ENCODE measurements at regions not wholly inside any gene's neighbourhood (a gene's known extent, or its start where the extent isn't known, plus 50 kb on each side); places are given as distances from the start of the nearest gene placed in this dataset.

GRCh38 chr2:116706396-116706795 is 1108.1 kb upstream of the DDX18 start:
- TF ChIP-seq CTCF (IDR thresholded peaks at IDR 0.05) (no peak), POLR2A (IDR thresholded peaks at IDR 0.05) (no peak), POLR2AphosphoS5 (IDR thresholded peaks at IDR 0.05) (no peak)
- intact Hi-C loops (cut with DNase I; ENCODE audit: low total_unique reads): no loop called here

GRCh38 chr2:116716038-116716437 is 1098.5 kb upstream of the DDX18 start:
- Histone ChIP-seq H3K27me3 (no peaks in the 10 kb centered on the region), H3K27ac (no peak overlapping the region), H3K4me1 (no peaks in the 10 kb centered on the region), H3K9me3 (no peaks in the 10 kb centered on the region), H3K36me3 (no peaks in the 10 kb centered on the region), H3K4me3 (no peak overlapping the region)
- intact Hi-C loops (cut with DNase I; ENCODE audit: low total_unique reads): no loop called here
- no peak for TF ChIP-seq POLR2AphosphoS5 (IDR thresholded peaks at IDR 0.05)
- no peak for TF ChIP-seq POLR2A (IDR thresholded peaks at IDR 0.05)
- TF ChIP-seq CTCF (IDR thresholded peaks at IDR 0.05): no peak
- no peak for DNase-seq (ENCODE audit: low spot score in 2 of 2)

More at GRCh38 chr2:116706396-116706795, 1108.1 kb upstream of the DDX18 start:
- no peaks in the 10 kb centered on the region for H3K27me3 ChIP-seq
- no peaks in the 10 kb centered on the region for H3K36me3 ChIP-seq
- no peak for DNase-seq (ENCODE audit: low spot score in 2 of 2)
- H3K9me3 ChIP-seq: no peaks in the 10 kb centered on the region
- no peaks in the 10 kb centered on the region for H3K4me1 ChIP-seq
- no peak overlapping the region for H3K27ac ChIP-seq
- H3K4me3 ChIP-seq: no peak overlapping the region

- H3K4me3 ChIP-seq: no peak overlapping the region
- DNase-seq (ENCODE audit: low spot score in 2 of 2): no peak
- TF ChIP-seq POLR2AphosphoS5 (IDR thresholded peaks at IDR 0.05) (no peak), POLR2A (IDR thresholded peaks at IDR 0.05) (no peak), CTCF (IDR thresholded peaks at IDR 0.05) (no peak)
- intact Hi-C loops (cut with DNase I; ENCODE audit: low total_unique reads): no loop called here
- no peaks in the 10 kb centered on the region for H3K36me3 ChIP-seq
- H3K27ac ChIP-seq: no peak overlapping the region
- no peaks in the 10 kb centered on the region for H3K9me3 ChIP-seq
- H3K27me3 ChIP-seq: no peaks in the 10 kb centered on the region
- H3K4me1 ChIP-seq: no peaks in the 10 kb centered on the region
Observed at GRCh38 chr2:116716444-116716843, 1098.0 kb upstream of the DDX18 start.

GRCh38 chr2:116717832-116718231 is 1096.7 kb upstream of the DDX18 start:
- no peak for TF ChIP-seq POLR2A (IDR thresholded peaks at IDR 0.05)
- no peak for TF ChIP-seq CTCF (IDR thresholded peaks at IDR 0.05)
- no peak for TF ChIP-seq POLR2AphosphoS5 (IDR thresholded peaks at IDR 0.05)
- Histone ChIP-seq H3K9me3 (no peaks in the 10 kb centered on the region), H3K36me3 (no peaks in the 10 kb centered on the region), H3K27ac (no peak overlapping the region), H3K27me3 (no peaks in the 10 kb centered on the region), H3K4me1 (no peaks in the 10 kb centered on the region), H3K4me3 (no peak overlapping the region)
- intact Hi-C loops (cut with DNase I; ENCODE audit: low total_unique reads): no loop called here
- DNase-seq (ENCODE audit: low spot score in 2 of 2): no peak

DNA sequence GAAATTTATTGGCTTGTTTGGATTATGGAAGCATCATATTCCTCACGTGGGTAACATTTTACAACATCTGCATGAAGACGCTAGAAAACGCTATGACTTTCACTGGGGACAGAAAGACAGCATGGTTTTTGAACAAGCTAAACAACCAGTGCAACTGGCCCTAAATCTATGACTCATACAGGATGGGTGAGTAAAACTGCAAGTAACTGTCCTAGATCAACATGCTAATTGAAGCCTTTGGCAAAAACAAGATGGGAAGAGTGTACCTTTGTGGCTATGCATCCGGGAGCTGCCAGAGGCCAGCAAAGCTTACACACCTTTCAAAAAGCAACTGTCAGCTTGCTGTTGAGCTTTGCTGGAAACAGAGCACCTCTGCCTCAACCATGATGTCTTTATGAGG is 1096.0 kb upstream of the DDX18 start:
- DNase-seq (ENCODE audit: low spot score in 2 of 2): no peak
- Histone ChIP-seq H3K4me3 (no peak overlapping the region), H3K36me3 (no peaks in the 10 kb centered on the region), H3K27me3 (no peaks in the 10 kb centered on the region), H3K9me3 (no peaks in the 10 kb centered on the region), H3K4me1 (no peaks in the 10 kb centered on the region), H3K27ac (no peak overlapping the region)
- TF ChIP-seq POLR2A (IDR thresholded peaks at IDR 0.05): no peak
- TF ChIP-seq POLR2AphosphoS5 (IDR thresholded peaks at IDR 0.05): no peak
- TF ChIP-seq CTCF (IDR thresholded peaks at IDR 0.05): no peak
- intact Hi-C loops (cut with DNase I; ENCODE audit: low total_unique reads): no loop called here
